G401 (cell line): ENCODE measurements at regions not wholly inside any gene's neighbourhood (a gene's known extent, or its start where the extent isn't known, plus 50 kb on each side); places are given as distances from the start of the nearest gene placed in this dataset.
"Not testable (repeated sequence)": the region's sequence is repeated elsewhere in the genome, so short reads cannot be mapped to it uniquely, and the experiment has no call there.

ENCODE experiments used
- DNase-seq: peaks from one replicate; pipeline ENCODE4 v3.0.0-alpha.2; 2015; ENCODE audit warnings: low spot score
- in situ Hi-C: cut with HindIII; loops from 2 replicates; pipeline ENCODE4 v1.10.0; 2016; ENCODE audit warnings: low sequenced_read_pairs, mixed read lengths

GRCh38 chr5:63743096-63743798, 219.0 kb downstream of the HTR1A start:
- no peak for DNase-seq
- in situ Hi-C loops: no loop called here

DNA sequence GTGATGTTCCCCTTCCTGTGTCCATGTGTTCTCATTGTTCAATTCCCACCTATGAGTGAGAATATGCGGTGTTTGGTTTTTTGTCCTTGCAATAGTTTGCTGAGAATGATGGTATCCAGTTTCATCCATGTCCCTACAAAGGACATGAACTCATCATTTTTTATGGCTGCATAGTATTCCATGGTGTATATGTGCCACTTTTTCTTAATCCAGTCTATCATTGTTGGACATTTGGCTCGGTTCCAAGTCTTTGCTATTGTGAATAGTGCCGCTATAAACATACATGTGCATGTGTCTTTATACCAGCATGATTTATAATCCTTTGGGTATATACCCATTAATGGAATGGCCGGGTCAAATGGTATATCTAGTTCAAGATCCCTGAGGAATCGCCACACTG, 229.4 kb downstream of the HTR1A start:
- in situ Hi-C loops, DNase-seq: not testable (repeated sequence)

GRCh38 chr5:63727583-63727982, 234.7 kb downstream of the HTR1A start:
- no peak for DNase-seq
- in situ Hi-C loops: no loop called here

GRCh38 chr5:63726496-63726895, 235.7 kb downstream of the HTR1A start:
- DNase-seq: no peak
- in situ Hi-C loops: no loop called here

- in situ Hi-C loops: no loop called here
- no peak for DNase-seq
Observed at GRCh38 chr5:63719147-63719546, 243.1 kb downstream of the HTR1A start.

DNA sequence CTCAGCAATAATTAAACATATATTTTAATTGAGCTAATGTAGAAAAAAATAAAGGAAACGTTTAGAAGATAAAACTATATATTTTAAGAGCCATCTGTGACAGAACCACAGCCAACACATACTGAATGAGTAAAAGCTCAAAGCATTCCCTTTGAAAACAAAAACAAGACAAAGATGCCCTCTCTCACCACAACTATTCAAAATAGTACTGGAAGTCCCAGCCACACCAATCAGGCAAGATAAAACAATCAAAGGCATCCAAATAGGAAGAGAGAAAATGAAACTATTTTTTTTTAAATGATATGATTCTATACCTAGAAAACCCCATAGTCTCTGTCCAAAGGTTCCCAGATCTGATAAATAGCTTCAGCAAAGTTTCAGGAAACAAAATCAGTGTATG, 262.0 kb downstream of the HTR1A start:
- in situ Hi-C loops: no loop called here
- DNase-seq: no peak

- in situ Hi-C loops: no loop called here
- no peak for DNase-seq
Observed at GRCh38 chr5:63697811-63698210, 264.4 kb downstream of the HTR1A start.

GRCh38 chr5:63690546-63690945, 271.7 kb downstream of the HTR1A start:
- in situ Hi-C loops: no loop called here
- no peak for DNase-seq

DNA sequence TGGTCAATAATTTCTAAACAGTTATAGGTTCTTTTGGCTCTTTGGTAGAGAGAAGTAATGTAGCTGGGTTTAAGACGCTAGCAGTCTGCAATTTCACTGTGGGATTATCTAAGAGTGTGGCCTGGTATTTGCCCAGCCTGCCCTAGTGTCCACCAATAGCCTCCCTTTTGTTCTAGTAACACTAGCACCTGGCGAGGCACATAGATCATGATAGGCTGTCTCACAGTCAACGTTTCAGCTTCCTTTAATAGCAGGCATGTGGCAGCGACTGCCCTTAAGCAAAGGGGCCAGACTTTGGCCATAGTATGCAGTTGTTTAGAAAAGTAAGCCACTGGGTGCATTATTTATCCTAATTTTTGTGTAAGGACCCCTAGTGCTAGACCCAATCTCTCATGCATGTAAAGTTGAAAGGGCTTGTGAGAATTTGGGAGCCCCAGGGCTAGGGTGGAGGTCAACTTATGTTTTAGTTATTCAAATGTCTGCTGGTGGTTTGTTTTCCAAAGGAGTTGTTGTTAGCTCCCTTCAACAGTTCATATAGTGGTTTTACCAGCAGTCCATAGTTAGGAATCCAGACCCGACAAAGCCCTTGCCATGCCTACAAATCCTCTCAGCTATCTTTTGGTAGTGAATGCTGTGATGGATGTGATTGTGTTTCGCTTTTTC, 274.3 kb downstream of the HTR1A start:
- in situ Hi-C loops: no loop called here
- DNase-seq: no peak

GRCh38 chr5:63686938-63687337, 275.3 kb downstream of the HTR1A start:
- DNase-seq: peak; percentile 55
- in situ Hi-C loops: no loop called here

GRCh38 chr5:63686181-63686580, 276.1 kb downstream of the HTR1A start:
- DNase-seq: no peak
- in situ Hi-C loops: no loop called here

DNA sequence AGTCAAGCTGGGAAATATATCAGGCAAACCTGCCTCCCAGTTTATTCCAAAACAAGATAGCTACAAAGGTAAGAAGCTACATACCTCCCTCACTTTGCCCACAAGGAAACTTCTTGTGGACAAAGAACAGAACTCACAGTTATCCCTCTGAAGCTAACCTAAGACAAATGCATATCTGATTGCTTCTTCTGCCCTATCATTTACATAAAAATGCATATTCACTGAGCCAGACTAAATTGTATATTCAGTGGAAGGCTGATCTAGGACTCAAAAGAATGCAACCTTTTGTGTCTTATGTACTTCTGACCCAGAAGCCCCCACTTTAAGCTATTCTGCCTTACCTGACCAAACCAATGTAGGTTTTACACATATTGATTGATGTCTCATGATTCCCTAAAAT, 276.8 kb downstream of the HTR1A start:
- in situ Hi-C loops: no loop called here
- DNase-seq: no peak

GRCh38 chr5:63674881-63675280, 287.4 kb downstream of the HTR1A start:
- in situ Hi-C loops: no loop called here
- no peak for DNase-seq

DNA sequence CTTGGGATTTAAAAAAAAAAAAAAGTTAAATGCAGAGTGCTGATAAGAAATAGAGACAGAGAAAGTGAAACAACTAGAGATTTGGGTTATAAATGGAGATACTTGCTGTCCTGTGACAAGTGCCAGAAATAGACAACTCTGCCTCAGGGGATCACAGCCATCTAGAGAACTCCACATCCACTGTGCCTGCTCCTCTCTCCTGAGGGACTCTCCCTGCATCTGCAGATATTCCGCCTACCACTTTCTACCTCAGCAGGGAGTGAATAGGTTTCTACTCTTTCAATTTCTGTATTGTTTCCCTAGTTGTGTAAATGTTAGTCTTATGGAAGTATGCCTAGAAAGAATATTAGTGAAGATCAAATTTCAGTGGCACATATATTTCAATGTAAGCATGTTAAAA, 307.2 kb downstream of the HTR1A start:
- peak; percentile 9 for DNase-seq

DNA sequence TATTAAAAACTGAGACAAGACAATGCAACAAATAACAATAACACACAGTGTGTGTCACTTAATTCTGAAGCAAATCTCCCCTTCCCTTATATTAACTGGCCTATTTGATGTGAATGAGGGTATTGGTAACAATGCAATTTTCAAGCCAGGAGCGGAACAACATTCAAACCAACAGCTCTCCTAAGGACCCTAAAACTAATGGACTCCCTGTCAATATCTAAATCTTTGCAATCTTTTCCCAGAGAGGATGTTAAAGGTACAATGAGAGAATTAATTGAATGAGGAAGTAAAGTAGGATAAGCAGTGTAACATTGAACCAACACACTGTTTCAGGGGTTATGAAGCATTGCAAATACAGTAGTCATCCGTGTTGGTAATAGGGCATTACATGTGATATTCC, 311.7 kb downstream of the HTR1A start:
- in situ Hi-C loops: no loop called here

More for the DNA sequence above, 307.2 kb downstream of the HTR1A start:
- in situ Hi-C loops: no loop called here

DNA sequence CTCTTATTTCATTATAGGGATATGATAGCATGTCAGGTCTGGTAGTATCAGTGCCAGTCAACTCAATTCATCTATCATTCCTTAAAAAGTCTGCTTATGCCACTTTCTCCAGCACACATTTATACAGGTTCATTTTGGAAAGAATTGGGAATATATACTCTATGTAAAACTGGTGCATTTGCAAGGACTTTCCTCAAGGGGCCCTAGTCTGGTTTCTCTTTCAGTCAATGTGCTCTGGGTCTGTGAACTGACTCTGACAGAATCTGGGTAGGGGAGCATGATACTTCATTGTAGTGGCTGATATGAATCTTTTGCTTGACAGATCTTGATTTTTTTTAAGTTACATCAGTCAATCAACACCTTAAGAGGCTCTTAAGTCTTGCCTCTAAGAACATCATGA, 313.9 kb downstream of the HTR1A start:
- DNase-seq: no peak
- in situ Hi-C loops: no loop called here

More for the DNA sequence above, 311.7 kb downstream of the HTR1A start:
- DNase-seq: no peak

DNA sequence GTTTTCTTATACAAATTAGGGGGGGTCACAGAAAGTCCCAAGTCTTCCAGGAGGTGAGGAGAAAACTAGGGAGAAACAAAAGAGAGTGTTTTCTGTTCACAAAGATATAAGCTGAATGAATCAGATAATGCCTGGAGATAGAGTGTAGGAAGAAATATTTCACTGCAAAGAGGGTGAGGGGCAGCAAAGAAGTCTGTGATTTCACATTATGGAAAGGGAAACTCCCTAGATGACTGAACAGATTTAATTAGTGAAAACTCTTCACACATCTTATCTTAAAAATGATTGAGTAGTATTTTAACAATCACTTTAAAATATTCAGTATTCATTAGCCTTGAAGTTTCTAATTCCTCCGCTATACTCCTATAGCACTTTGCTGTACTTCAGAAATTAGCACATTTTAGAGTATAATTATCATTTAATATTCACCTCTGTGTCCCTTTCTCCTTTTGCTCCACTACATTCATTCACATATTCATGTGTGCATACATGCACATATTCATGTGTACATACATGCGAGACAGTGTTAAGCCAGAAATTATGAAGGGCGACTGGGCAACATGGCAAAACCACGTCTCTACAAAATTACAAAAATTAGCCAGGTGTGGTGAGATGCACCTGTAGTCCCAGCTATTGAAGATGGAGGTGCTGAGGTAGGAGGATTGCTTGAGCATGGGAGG, 332.2 kb downstream of the HTR1A start:
- DNase-seq: no peak
- in situ Hi-C loops: no loop called here

DNA sequence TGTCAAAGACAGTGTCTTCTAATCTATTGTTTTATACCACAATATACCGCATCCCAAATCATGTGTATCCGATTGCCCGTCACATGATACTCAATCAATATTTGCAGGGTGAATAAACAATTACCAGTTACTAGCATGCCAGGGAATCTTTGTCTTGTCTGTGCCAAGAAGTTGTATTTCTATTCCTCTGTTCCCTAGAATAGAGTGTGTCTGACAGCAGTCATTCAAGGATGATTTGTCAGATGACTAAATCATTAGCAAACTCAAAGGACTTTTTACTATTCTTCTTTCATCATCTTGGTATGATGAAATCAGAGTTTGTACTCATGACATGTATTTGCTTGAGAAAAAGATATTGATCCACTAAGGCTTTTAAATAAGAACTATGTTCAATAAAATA, 348.8 kb downstream of the HTR1A start:
- DNase-seq: no peak
- in situ Hi-C loops: no loop called here

DNA sequence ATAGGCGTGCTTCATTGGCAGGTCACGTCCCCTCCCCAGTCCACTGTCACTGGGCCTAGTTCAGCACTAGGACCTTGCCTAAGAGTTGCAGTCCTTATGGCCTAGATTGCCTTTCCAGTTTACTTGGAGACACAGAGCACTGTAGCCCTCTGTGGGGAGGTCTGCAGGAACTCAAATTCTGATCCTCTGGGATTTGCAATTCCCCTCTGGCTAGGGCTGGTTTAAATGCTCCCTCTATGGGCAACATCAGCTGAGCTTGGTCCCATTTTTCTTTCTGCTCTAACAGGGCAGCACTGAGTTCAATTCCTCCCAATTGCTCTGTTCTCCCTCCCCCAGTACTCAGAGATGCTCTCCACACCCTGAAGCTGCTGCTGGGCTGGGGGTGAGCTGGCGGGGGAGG, 358.2 kb downstream of the HTR1A start:
- in situ Hi-C loops: no loop called here
- DNase-seq: no peak

DNA sequence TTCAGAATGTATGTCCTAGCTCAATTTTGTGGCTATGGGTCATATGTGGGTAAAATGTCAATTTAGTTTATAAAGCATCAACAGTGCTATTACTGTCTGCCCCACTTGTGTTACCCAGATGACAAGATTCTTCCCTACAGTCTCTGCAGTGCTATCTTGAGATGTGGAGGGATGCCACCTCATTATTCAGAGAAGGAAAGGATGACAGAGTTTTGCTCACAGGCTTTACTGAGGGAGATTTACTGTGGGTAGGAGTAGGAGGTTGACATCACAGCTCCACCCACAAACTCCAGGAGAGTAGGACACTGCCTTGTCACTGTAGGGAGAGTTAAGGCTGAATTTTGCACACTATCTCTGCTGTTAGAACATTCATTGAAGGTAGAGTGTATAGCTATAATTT, 359.3 kb downstream of the HTR1A start:
- DNase-seq: no peak
- in situ Hi-C loops: no loop called here

- no peak for DNase-seq
- in situ Hi-C loops: no loop called here
Observed at GRCh38 chr5:63596254-63596653, 366.0 kb downstream of the HTR1A start.
